ENCODE measurements at regions not wholly inside any gene's neighbourhood (a gene's known extent, or its start where the extent isn't known, plus 50 kb on each side); places are given as distances from the start of the nearest gene placed in this dataset.
"Not testable (repeated sequence)": the region's sequence is repeated elsewhere in the genome, so short reads cannot be mapped to it uniquely, and the experiment has no call there.

DNA sequence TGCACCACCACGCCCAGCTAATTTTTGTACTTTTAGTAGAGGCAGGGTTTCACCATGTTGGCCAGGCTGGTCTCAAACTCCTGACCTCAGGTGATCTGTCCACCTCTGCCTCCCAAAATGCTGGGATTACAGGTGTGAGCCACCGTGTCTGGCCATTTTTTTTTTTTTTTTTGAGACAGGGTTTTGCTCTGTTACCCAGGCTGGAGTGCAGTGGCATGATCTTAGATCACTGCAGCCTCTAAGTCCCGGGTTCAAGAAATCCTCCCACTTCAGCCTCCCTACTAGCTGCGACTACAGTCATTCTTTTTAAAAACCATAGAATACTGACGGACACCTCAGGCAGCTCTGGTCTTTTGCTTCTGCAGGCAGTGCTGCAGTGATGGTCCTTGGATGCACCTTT, 54.9 kb upstream of the PTPN1 start:
- not testable (repeated sequence) for DNase-seq

DNA sequence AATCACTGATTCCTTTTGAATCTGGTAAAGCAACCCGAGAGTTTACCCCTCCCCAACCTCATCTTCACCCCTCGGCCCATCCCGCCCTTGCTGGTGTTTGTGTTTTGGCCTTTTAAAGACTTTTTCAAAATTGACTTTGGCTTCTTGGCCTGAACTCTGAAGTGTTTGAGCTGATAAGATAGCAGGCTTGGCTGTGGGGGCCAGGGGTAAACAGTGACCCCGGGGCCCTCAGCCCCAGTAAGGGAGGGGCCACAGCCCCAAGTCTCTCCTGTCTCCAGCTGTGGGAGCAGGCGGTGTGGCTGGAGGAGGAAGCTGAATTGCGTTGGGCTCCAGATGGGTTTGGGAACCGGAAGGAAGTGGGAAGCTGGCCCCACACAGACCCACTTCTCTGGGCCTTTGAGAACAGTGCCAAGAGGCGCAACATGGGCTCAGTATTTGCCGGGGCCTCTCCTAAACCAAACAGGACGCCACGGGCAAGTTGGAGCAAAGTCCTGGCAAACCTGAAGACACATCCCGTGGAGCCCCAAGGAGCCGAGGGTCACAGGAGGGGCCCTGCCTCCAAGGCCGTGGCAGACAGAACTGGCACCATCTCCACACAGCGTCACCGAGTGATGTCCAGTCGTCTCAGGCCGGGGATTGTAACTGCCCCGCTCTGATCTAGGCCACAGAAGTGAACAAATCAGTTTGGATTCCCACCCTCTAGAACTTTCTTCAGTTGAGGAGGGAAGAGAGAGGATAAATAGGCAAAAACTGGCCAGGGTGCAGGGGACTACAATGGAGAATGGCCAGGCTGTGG, 54.3 kb upstream of the PTPN1 start:
- no peak for DNase-seq

DNA sequence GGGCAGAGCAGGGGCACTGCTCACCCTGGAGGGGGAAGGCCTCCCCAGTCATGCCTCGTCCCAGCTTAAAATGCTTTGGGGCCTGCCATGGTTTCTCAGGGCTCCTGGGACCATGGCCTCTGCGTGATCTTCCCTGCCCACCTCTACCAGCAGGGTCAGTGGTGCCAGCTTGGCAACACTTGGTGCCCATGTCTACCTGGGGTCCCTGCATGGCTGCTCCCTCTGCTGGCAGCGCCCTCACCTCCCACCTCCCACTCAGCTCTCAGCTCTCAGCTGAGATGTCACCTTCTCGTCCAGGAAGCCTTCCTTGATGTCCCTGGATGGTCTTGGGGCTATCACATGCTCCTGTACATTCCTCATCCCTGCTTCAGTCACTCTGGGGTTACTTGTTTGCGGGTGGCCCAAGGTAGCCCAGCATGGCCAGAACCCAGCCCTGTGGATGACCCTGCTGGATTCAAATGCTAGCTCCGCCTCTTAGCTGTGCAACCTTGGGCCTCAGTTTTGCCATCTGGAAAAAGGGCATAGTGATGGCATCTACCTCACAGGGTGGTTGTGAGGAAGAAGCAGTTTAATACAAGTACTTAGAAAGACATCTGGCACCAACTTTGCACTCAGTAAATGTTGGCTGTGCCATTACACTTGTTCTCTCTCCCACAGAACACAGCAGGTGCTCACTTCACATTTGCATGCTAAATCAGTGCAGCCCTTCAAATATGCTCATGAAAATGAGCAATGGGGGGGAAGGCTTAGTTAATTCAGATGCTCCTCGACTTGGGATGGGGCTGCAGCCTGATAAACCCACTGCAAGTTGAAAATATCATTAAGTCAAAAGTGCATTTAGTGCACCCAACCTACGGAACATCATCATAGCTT, 53.5 kb upstream of the PTPN1 start:
- DNase-seq, result no peak

DNA sequence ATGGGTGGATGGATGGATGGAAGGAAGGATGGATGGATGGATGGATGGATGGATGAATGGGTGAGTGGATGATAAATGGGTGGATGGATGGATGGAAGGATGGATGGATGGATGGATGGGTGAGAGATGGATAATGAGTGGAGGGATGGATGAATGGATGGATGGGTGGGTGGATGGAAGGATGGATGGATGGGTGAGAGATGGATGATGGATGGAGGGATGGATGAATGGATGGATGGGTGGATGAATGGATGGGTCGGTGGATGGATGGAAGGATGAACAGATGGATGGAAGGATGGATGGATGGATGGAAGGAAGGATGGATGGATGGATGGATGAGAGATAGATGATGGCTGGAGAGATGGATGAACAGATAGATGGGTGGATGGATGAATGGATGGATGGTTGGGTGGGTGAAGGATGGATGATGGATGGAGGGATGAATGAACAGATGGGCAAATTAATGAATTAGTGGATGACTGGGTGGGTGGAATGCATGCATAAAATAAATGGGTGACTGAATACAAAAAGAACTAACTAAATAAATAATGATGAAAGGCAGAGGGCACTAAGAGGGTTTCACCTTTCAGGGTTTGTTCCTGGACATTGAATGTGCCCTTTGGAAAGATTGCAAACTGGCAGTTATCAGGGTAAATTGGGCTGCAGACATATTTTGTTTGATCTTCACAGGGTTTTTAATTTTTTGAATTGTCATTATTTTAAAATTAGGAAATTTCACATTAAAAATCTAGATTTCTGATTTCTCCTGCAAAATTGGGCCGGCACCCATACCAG, 50.9 kb upstream of the PTPN1 start:
- DNase-seq, result no peak

DNA sequence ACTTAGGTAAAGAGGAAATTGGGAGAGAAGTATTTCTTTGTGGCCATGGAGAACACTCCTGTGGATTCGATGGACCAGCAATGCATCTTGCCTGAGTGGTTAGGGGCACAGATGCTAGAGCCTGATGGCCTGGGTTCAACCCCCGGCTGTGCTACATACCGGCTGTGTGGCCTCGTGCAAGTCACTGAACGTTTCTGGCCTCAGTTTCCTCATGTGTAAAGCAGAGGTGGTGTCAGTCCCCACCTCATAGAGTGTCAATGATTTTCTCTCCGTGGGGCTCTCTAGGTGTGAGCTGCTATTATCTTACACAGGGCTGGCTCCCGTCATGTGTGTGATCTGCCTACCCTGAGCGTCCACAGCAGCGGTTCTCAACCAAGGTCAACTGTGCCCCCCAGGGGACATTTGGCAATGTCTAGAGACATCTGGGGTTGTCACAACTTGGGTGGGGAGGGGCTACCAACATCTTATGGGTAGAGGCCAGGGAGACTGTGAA, 50.0 kb upstream of the PTPN1 start:
- no peak for DNase-seq
